Astrocyte (in vitro differentiated cells and primary cell): ENCODE measurements at regions not wholly inside any gene's neighbourhood (a gene's known extent, or its start where the extent isn't known, plus 50 kb on each side); places are given as distances from the start of the nearest gene placed in this dataset.
"Not testable (repeated sequence)": the region's sequence is repeated elsewhere in the genome, so short reads cannot be mapped to it uniquely, and the experiment has no call there.

ENCODE experiments used
- DNase-seq: peaks from one replicate; pipeline ENCODE4 v3.0.0-alpha.2; 2010; ENCODE audit warnings: low read depth
- FAIRE-seq: peaks from 2 replicates; lab custom pipeline; 2011; peaks lifted over from hg19 to GRCh38; lab: Jason Lieb, UNC
- H2AFZ ChIP-seq: 2 replicates; pipeline ENCODE4 v1.6.0; 2012; ENCODE audit warnings: low read depth, low read length, inconsistent platforms
- H3K27ac ChIP-seq: 2 replicates; pipeline ENCODE4 v1.5.1; 2011; ENCODE audit warnings: low read depth, low read length, inconsistent platforms
- H3K27me3 ChIP-seq: 2 replicates; pipeline ENCODE4 v1.6.0; 2011; ENCODE audit warnings: low read length, inconsistent platforms; ENCODE audit not compliant: insufficient read depth
- H3K36me3 ChIP-seq: 2 replicates; pipeline ENCODE4 v1.5.1; 2011; ENCODE audit warnings: low read length, inconsistent platforms; ENCODE audit not compliant: insufficient read depth
- H3K4me1 ChIP-seq: 2 replicates; pipeline ENCODE4 v1.5.1; 2011; ENCODE audit warnings: low read length, inconsistent platforms; ENCODE audit not compliant: insufficient read depth
- H3K4me2 ChIP-seq: 2 replicates; pipeline ENCODE4 v1.6.0; 2012; ENCODE audit warnings: low read length, inconsistent platforms
- H3K4me3 ChIP-seq: 2 replicates; pipeline ENCODE4 v1.5.1; 2011; ENCODE audit warnings: low read depth, mild to moderate bottlenecking, low read length, inconsistent platforms; ENCODE audit not compliant: insufficient read depth
- H3K79me2 ChIP-seq: 2 replicates; pipeline ENCODE4 v1.6.0; 2012; ENCODE audit warnings: mild to moderate bottlenecking, low read length, inconsistent platforms; ENCODE audit not compliant: insufficient read depth
- H3K9ac ChIP-seq: 2 replicates; pipeline ENCODE4 v1.6.0; 2012; ENCODE audit warnings: mild to moderate bottlenecking, low read length, inconsistent platforms
- H3K9me3 ChIP-seq: 2 replicates; pipeline ENCODE4 v1.5.1; 2012; ENCODE audit warnings: low read depth, mild to moderate bottlenecking, low read length, inconsistent platforms; ENCODE audit not compliant: insufficient read depth
- H4K20me1 ChIP-seq: 2 replicates; pipeline ENCODE4 v1.6.0; 2012; ENCODE audit warnings: low read length, inconsistent platforms; ENCODE audit not compliant: insufficient read depth
- H3K27ac Mint-ChIP-seq: one replicate; pipeline ENCODE4 v1.8.0; 2021; ENCODE audit warnings: mild to moderate bottlenecking, mixed read lengths; ENCODE audit not compliant: unreplicated experiment
- H3K27me3 Mint-ChIP-seq: one replicate; pipeline ENCODE4 v1.8.0; 2021; ENCODE audit warnings: low read depth, mixed read lengths; ENCODE audit not compliant: unreplicated experiment
- H3K36me3 Mint-ChIP-seq: one replicate; pipeline ENCODE4 v1.8.0; 2021; ENCODE audit warnings: low read depth, mixed read lengths; ENCODE audit not compliant: unreplicated experiment
- H3K4me1 Mint-ChIP-seq: one replicate; pipeline ENCODE4 v1.8.0; 2021; ENCODE audit warnings: low read depth, mixed read lengths; ENCODE audit not compliant: unreplicated experiment
- H3K4me3 Mint-ChIP-seq: one replicate; pipeline ENCODE4 v1.8.0; 2021; ENCODE audit warnings: mild to moderate bottlenecking, moderate library complexity, mixed read lengths; ENCODE audit not compliant: unreplicated experiment
- H3K9me3 Mint-ChIP-seq: one replicate; pipeline ENCODE4 v1.8.0; 2021; ENCODE audit warnings: mild to moderate bottlenecking, mixed read lengths; ENCODE audit not compliant: unreplicated experiment
- CTCF ChIP-seq: IDR thresholded peaks from 2 replicates; pipeline ENCODE4 v1.5.1; 2011; ENCODE audit warnings: low read depth, mild to moderate bottlenecking, inconsistent platforms, low read length, moderate library complexity; ENCODE audit not compliant: insufficient read depth
- EZH2 ChIP-seq: IDR thresholded peaks from 2 replicates; pipeline ENCODE4 v1.6.1; 2012; ENCODE audit warnings: mild to moderate bottlenecking, low read length, inconsistent platforms; ENCODE audit not compliant: insufficient read depth

GRCh38 chr6:134764741-134765140, 185.2 kb downstream of the ALDH8A1 start:
- no peaks in the 10 kb centered on the region for H3K36me3 ChIP-seq
- no peak overlapping the region for H3K27ac ChIP-seq
- no peak overlapping the region for H3K9ac ChIP-seq
- H3K36me3 Mint-ChIP-seq: no peaks in the 10 kb centered on the region
- H3K4me1 Mint-ChIP-seq: no peaks in the 10 kb centered on the region
- H2AFZ ChIP-seq: no peak overlapping the region
- FAIRE-seq (no peak), DNase-seq (no peak)
- no peaks in the 10 kb centered on the region for H3K79me2 ChIP-seq
- TF ChIP-seq EZH2: no peak
- no peak for TF ChIP-seq CTCF
- no peaks in the 10 kb centered on the region for H3K27me3 Mint-ChIP-seq
- H3K4me3 Mint-ChIP-seq: no peak overlapping the region
- peaks cover 3% of the 10 kb centered on the region for H3K27me3 ChIP-seq
- H3K9me3 Mint-ChIP-seq: no peaks in the 10 kb centered on the region
- H4K20me1 ChIP-seq: no peaks in the 10 kb centered on the region
- H3K9me3 ChIP-seq: peaks cover 4% of the 10 kb centered on the region
- no peaks in the 10 kb centered on the region for H3K4me1 ChIP-seq
- H3K27ac Mint-ChIP-seq: no peak overlapping the region
- H3K4me3 ChIP-seq: no peak overlapping the region
- H3K4me2 ChIP-seq: no peak overlapping the region

- not testable (repeated sequence) for H3K4me3 ChIP-seq, H3K9ac ChIP-seq, H3K9me3 Mint-ChIP-seq, H3K27ac ChIP-seq, H3K4me2 ChIP-seq, H3K4me1 ChIP-seq, H3K36me3 ChIP-seq, H3K9me3 ChIP-seq, H3K4me3 Mint-ChIP-seq, H3K36me3 Mint-ChIP-seq, H2AFZ ChIP-seq, DNase-seq, H4K20me1 ChIP-seq, H3K79me2 ChIP-seq, H3K27me3 ChIP-seq, FAIRE-seq, H3K27me3 Mint-ChIP-seq, H3K27ac Mint-ChIP-seq, H3K4me1 Mint-ChIP-seq
These were observed 186.3 kb downstream of the ALDH8A1 start for GRCh38 chr6:134763575-134763974.

- no peak for DNase-seq
- H3K9ac ChIP-seq: no peak overlapping the region
- H3K4me1 ChIP-seq: no peaks in the 10 kb centered on the region
- H3K27me3 ChIP-seq: no peaks in the 10 kb centered on the region
- Mint-ChIP-seq H3K4me3 (no peak overlapping the region), H3K4me1 (no peaks in the 10 kb centered on the region), H3K27me3 (peaks cover 4% of the 10 kb centered on the region), H3K27ac (no peak overlapping the region), H3K9me3 (peaks cover 6% of the 10 kb centered on the region), H3K36me3 (no peaks in the 10 kb centered on the region)
- H4K20me1 ChIP-seq: no peaks in the 10 kb centered on the region
- H3K36me3 ChIP-seq: no peaks in the 10 kb centered on the region
- TF ChIP-seq CTCF (no peak), EZH2 (no peak)
- no peak overlapping the region for H3K4me2 ChIP-seq
- no peak for FAIRE-seq
- H2AFZ ChIP-seq: no peak overlapping the region
- H3K79me2 ChIP-seq: no peaks in the 10 kb centered on the region
- no peak overlapping the region for H3K4me3 ChIP-seq
- H3K9me3 ChIP-seq: peaks cover 4% of the 10 kb centered on the region
- H3K27ac ChIP-seq: no peak overlapping the region
These were observed 191.3 kb downstream of the ALDH8A1 start for GRCh38 chr6:134758621-134759020.
